MM.1S (cell line): ENCODE measurements at regions not wholly inside any gene's neighbourhood (a gene's known extent, or its start where the extent isn't known, plus 50 kb on each side); places are given as distances from the start of the nearest gene placed in this dataset.

Source experiments
- EZH2 ChIP-seq: fragments of 300-600 bp; sonication (generic); optimal IDR thresholded peaks from 2 replicates; pipeline ENCODE3; 2017; ENCODE audit warnings: low read depth, mild to moderate bottlenecking, antibody characterized with exemption, low read length, mixed read lengths
- EZH2phosphoT487 ChIP-seq: fragments of 300-600 bp; sonication (generic); IDR thresholded peaks from 2 replicates; pipeline ENCODE4 v1.6.1; 2018; ENCODE audit warnings: antibody characterized with exemption, low read length
- TF ChIP-seq, protein P1 (sequence below): fragments of 300-600 bp; sonication (generic); IDR thresholded peaks from 2 replicates; pipeline ENCODE4 v1.5.1; 2016; ENCODE audit warnings: antibody characterized with exemption, low read length, mixed read lengths

DNA sequence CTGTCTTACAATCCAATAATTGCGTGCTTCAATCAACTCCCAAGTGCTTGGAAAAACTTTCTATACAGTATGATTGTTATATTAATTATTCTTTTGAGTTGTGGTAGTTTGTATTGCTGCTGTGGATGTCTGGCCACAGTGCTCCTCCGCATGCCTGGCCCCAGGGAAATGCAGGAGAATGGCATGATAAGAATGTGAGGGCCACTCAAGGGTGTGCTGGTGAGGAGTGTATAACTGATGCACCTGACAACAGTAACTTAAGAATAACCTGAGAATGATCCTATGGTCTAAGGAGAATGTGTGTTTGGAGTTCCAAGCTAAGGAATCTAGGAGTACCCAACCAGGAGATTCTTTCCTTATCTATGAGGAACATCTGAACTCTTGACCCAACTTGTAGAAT, 152.9 kb upstream of the APC start:
- TF ChIP-seq, protein P1, sequence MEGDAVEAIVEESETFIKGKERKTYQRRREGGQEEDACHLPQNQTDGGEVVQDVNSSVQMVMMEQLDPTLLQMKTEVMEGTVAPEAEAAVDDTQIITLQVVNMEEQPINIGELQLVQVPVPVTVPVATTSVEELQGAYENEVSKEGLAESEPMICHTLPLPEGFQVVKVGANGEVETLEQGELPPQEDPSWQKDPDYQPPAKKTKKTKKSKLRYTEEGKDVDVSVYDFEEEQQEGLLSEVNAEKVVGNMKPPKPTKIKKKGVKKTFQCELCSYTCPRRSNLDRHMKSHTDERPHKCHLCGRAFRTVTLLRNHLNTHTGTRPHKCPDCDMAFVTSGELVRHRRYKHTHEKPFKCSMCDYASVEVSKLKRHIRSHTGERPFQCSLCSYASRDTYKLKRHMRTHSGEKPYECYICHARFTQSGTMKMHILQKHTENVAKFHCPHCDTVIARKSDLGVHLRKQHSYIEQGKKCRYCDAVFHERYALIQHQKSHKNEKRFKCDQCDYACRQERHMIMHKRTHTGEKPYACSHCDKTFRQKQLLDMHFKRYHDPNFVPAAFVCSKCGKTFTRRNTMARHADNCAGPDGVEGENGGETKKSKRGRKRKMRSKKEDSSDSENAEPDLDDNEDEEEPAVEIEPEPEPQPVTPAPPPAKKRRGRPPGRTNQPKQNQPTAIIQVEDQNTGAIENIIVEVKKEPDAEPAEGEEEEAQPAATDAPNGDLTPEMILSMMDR = no peak
- TF ChIP-seq EZH2 = no peak
- TF ChIP-seq EZH2phosphoT487 = no peak
